Breast epithelium (tissue), 3 donors: ENCODE measurements at regions not wholly inside any gene's neighbourhood (a gene's known extent, or its start where the extent isn't known, plus 50 kb on each side); places are given as distances from the start of the nearest gene placed in this dataset.
"Not testable (repeated sequence)": the region's sequence is repeated elsewhere in the genome, so short reads cannot be mapped to it uniquely, and the experiment has no call there.

ENCODE experiments used
- POLR2A ChIP-seq: fragments of 450-650 bp; IDR thresholded peaks from one replicate; pipeline ENCODE4 v1.6.1; 2016; ENCODE audit warnings: antibody characterized with exemption, mild to moderate bottlenecking, moderate library complexity
- TF ChIP-seq, protein P1 (sequence below), 3 donors: fragments of 450-650 bp; IDR thresholded peaks; one replicate each; pipeline ENCODE4 v1.5.1; 2016 to 2017; ENCODE audit warnings: antibody characterized with exemption in 3 of 3, mild to moderate bottlenecking in 3 of 3, moderate library complexity in 3 of 3

DNA sequence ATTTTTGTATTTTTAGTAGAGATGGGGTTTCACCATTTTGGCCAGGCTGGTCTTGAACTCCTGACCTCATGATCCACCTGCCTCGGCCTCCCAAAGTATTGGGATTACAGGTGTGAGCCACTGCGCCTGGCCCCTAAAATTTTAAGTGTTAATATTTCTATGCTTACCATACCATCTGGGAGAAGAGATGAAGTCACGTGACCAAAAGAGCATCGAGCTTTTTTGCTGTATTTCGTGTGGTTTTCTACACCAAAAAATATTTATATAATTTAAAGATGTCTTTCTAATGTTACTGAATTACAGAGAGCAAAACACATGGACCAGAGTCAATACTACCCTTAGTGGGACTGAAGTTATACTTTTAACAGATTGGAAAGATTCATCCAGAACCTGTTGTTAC is 400.9 kb downstream of the SOCS6 start:
- not testable (repeated sequence) for TF ChIP-seq POLR2A
- TF ChIP-seq, protein P1, sequence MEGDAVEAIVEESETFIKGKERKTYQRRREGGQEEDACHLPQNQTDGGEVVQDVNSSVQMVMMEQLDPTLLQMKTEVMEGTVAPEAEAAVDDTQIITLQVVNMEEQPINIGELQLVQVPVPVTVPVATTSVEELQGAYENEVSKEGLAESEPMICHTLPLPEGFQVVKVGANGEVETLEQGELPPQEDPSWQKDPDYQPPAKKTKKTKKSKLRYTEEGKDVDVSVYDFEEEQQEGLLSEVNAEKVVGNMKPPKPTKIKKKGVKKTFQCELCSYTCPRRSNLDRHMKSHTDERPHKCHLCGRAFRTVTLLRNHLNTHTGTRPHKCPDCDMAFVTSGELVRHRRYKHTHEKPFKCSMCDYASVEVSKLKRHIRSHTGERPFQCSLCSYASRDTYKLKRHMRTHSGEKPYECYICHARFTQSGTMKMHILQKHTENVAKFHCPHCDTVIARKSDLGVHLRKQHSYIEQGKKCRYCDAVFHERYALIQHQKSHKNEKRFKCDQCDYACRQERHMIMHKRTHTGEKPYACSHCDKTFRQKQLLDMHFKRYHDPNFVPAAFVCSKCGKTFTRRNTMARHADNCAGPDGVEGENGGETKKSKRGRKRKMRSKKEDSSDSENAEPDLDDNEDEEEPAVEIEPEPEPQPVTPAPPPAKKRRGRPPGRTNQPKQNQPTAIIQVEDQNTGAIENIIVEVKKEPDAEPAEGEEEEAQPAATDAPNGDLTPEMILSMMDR (IDR thresholded peaks at IDR 0.05): not testable (repeated sequence)
